Epithelial cell of proximal tubule (primary cell): ENCODE measurements at regions not wholly inside any gene's neighbourhood (a gene's known extent, or its start where the extent isn't known, plus 50 kb on each side); places are given as distances from the start of the nearest gene placed in this dataset.
A peak's percentile ranks its signal among the peaks of the same experiment; 100 is the strongest.

ENCODE experiments used
- DNase-seq: peaks from one replicate; pipeline ENCODE4 v3.0.0-alpha.2; 2011; ENCODE audit warnings: low read depth
- H3K4me3 ChIP-seq: 2 replicates; pipeline ENCODE4 v1.5.1; 2011; ENCODE audit warnings: low read depth, mild to moderate bottlenecking, low read length
- TF ChIP-seq, protein P1 (sequence below): conservative IDR thresholded peaks from 2 replicates; pipeline ENCODE4 v1.5.1; 2012; ENCODE audit warnings: low read depth, mild to moderate bottlenecking, low read length

DNA sequence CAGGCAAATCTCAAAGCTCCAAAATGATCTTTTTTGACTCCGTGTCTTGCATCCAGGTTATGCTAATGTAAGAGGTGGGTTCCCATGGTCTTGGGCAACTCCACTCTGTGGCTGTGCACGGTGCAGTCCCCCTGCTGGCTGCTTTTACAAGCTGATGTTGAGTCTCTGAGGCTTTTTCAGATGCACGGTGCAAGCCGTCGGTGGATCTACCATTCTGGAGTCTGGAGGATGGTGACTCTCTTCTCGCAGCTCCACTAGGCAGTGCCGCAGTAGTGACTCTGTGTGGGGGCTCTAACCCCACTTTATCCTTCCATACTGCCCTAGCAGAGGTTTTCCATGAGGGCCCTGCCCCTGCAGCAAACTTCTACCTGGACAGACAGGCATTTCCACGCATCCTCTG is 266.8 kb upstream of the GPC6 start:
- H3K4me3 ChIP-seq = no peak overlapping the region
- DNase-seq = no peak
- TF ChIP-seq, protein P1, sequence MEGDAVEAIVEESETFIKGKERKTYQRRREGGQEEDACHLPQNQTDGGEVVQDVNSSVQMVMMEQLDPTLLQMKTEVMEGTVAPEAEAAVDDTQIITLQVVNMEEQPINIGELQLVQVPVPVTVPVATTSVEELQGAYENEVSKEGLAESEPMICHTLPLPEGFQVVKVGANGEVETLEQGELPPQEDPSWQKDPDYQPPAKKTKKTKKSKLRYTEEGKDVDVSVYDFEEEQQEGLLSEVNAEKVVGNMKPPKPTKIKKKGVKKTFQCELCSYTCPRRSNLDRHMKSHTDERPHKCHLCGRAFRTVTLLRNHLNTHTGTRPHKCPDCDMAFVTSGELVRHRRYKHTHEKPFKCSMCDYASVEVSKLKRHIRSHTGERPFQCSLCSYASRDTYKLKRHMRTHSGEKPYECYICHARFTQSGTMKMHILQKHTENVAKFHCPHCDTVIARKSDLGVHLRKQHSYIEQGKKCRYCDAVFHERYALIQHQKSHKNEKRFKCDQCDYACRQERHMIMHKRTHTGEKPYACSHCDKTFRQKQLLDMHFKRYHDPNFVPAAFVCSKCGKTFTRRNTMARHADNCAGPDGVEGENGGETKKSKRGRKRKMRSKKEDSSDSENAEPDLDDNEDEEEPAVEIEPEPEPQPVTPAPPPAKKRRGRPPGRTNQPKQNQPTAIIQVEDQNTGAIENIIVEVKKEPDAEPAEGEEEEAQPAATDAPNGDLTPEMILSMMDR = no peak

DNA sequence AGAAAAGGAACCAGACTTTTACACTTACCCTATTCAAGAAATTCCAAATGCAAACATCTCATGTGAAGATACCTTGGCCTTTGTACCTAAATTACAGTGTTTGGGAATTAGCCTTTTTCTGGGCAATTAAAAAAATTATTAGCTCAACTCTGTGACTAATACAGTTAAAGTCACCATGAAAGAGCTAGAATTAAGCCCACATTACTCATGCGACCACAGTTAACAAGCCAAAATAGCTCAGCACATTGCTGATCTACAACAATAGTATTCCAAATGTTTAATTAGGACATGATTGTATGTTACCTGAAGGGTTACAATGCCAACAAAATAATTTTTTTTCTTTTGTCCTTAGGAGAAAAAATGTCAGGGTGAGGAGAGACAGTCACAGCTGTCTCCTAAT is 263.6 kb upstream of the GPC6 start:
- TF ChIP-seq, protein P1 = no peak
- no peak overlapping the region for H3K4me3 ChIP-seq
- peak; percentile 9 for DNase-seq

DNA sequence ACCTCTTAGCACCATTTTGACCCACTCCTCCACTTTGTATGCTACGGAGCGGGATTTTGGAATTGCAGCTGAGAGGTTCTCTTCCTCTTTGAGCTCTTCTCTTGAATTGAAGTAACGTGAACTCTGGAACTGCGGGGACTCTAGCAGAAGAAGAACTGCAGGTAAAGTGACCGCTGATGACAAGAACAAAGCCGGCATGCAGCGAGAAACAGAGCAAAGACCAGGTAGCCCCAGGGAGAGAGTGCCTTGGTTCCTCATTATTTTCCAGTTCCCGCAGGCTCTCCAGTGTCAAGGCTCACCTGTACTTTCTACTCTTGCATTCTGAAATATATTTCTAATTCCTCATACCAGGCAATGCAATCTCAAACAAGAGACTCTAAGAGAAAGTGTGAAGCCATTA is 260.3 kb upstream of the GPC6 start:
- no peak for DNase-seq
- no peak overlapping the region for H3K4me3 ChIP-seq
- TF ChIP-seq, protein P1 = no peak

DNA sequence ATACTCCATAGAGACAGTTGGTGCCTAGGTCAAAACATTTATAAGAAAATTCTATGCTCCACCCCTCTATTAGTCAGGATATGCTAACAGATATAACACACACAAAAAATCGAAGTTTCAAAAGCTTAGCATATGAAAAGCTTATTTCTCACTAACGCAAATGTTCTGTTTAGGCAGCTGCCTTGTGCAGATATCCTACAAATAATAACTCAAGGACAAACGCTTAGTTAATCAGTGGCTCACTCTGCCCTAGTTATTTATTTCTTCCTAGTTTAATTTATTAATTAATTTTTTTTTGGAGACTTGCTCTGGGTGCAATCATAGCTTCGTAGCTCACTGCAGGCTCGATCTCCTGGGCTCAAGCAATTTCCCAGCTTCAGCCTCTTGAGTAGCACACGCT is 259.7 kb upstream of the GPC6 start:
- TF ChIP-seq, protein P1 = no peak
- no peak for DNase-seq
- H3K4me3 ChIP-seq = no peak overlapping the region

DNA sequence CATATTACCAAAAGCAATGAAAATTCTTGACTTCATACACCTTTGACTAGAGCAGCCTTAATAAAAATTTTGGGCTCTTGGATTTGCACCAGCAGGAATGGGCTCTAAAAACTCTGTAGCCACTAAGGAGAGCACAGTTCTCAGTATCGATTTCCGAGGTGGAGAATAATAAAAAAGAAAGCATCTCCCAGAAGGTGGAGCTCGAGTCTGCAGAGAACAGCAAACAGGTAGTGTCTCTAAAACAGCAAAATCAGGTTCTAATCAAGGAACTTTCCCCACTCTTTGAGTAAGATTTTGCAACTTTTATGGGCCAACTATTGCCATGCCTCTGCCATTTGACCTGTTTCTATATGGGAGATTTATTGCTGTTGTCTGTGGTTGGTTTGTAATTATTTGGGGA is 258.7 kb upstream of the GPC6 start:
- DNase-seq = no peak
- TF ChIP-seq, protein P1 = peak; percentile 44
- H3K4me3 ChIP-seq = no peak overlapping the region

DNA sequence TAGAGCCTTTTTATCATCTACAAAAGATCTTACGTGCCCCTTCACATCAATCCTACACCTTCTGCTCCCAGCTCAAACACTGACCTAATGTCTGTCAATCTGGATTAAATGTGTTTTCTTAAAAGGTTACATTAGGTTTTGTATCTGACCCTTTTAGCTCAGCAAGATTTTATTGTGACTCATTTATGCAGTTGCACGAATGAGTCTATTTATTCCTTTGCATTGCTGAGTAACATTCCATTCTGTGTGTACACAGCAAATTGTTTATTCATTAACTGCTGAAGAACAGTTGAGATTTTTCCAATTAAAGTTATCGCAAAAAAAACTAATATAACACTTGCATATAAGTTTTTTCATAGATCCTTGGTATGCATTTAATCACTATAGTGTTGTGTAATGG is 253.9 kb upstream of the GPC6 start:
- H3K4me3 ChIP-seq = no peak overlapping the region
- TF ChIP-seq, protein P1 = no peak
- DNase-seq = peak; percentile 19

DNA sequence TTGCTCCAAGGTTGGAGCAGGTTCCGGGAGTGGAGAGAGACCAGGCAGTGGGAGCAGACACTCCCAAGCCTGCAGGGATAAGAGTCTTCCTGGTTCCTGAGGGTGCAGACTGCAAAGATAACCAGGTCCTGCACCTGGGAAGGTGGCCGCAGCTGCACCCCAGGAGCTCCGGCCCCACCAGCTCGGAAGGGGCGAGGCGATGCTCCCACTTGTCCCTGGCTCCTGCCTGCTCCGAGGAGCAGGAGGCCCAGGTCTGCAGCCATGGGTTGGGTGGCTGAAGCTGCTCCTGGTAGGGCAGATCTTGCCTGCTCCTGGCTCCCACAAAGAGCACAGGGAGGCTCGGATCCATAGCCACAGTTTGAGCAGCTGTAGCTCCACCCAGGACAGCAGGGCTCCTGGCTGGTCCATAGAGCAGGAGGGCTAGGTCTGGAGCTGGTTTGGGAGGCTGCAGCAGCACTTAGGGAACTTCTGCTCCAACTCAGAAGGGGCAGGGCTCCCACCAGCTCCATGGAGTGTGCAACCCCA is 251.6 kb upstream of the GPC6 start:
- TF ChIP-seq, protein P1 = no peak
- no peak overlapping the region for H3K4me3 ChIP-seq
- no peak for DNase-seq
